SH-SY5Y (cell line): ENCODE measurements at regions not wholly inside any gene's neighbourhood (a gene's known extent, or its start where the extent isn't known, plus 50 kb on each side); places are given as distances from the start of the nearest gene placed in this dataset.

Source experiments
- GATA2 ChIP-seq: IDR thresholded peaks from 2 replicates; pipeline ENCODE4 v1.6.1; 2011; ENCODE audit warnings: mild to moderate bottlenecking, low read depth, low read length
- GATA3 ChIP-seq: IDR thresholded peaks from 2 replicates; pipeline ENCODE4 v1.6.1; 2011; ENCODE audit warnings: low read depth, mild to moderate bottlenecking, low read length, moderate library complexity

GRCh38 chr5:148763996-148764395 lies 62.4 kb upstream of the ADRB2 start:
- TF ChIP-seq GATA3 (no peak), GATA2 (no peak)
